Activated naive CD4-positive, alpha-beta T cell treated with anti-CD3 and anti-CD28 coated beads, Interleukin-2, amount 50 U/mL, for 24 hours (primary cell): ENCODE measurements at regions not wholly inside any gene's neighbourhood (a gene's known extent, or its start where the extent isn't known, plus 50 kb on each side); places are given as distances from the start of the nearest gene placed in this dataset.
A peak's percentile ranks its signal among the peaks of the same experiment; 100 is the strongest.

Source experiments
- H3K27ac Mint-ChIP-seq: one replicate; pipeline ENCODE4 v1.8.0; 2021; ENCODE audit warnings: mild to moderate bottlenecking, mixed read lengths
- H3K27me3 Mint-ChIP-seq: one replicate; pipeline ENCODE4 v1.8.0; 2021; ENCODE audit warnings: mixed read lengths
- H3K36me3 Mint-ChIP-seq: one replicate; pipeline ENCODE4 v1.8.0; 2021; ENCODE audit warnings: mixed read lengths
- H3K4me1 Mint-ChIP-seq: one replicate; pipeline ENCODE4 v1.8.0; 2021; ENCODE audit warnings: mixed read lengths
- H3K4me3 Mint-ChIP-seq: one replicate; pipeline ENCODE4 v1.8.0; 2021; ENCODE audit warnings: mild to moderate bottlenecking, mixed read lengths
- H3K9me3 Mint-ChIP-seq: one replicate; pipeline ENCODE4 v1.8.0; 2021; ENCODE audit warnings: mixed read lengths

GRCh38 chr11:114984611-114985163 lies 306.4 kb downstream of the NXPE2 start:
- no peaks in the 10 kb centered on the region for H3K9me3 Mint-ChIP-seq
- no peaks in the 10 kb centered on the region for H3K27me3 Mint-ChIP-seq
- no peaks in the 10 kb centered on the region for H3K36me3 Mint-ChIP-seq
- H3K4me3 Mint-ChIP-seq, result no peak overlapping the region
- no peaks in the 10 kb centered on the region for H3K4me1 Mint-ChIP-seq
- H3K27ac Mint-ChIP-seq, result no peak overlapping the region

- no peaks in the 10 kb centered on the region for H3K4me1 Mint-ChIP-seq
- H3K9me3 Mint-ChIP-seq, result no peaks in the 10 kb centered on the region
- no peaks in the 10 kb centered on the region for H3K27me3 Mint-ChIP-seq
- no peak overlapping the region for H3K4me3 Mint-ChIP-seq
- H3K27ac Mint-ChIP-seq, result no peak overlapping the region
- H3K36me3 Mint-ChIP-seq, result no peaks in the 10 kb centered on the region
These were observed 308.0 kb downstream of the NXPE2 start for GRCh38 chr11:114986365-114986764.

DNA sequence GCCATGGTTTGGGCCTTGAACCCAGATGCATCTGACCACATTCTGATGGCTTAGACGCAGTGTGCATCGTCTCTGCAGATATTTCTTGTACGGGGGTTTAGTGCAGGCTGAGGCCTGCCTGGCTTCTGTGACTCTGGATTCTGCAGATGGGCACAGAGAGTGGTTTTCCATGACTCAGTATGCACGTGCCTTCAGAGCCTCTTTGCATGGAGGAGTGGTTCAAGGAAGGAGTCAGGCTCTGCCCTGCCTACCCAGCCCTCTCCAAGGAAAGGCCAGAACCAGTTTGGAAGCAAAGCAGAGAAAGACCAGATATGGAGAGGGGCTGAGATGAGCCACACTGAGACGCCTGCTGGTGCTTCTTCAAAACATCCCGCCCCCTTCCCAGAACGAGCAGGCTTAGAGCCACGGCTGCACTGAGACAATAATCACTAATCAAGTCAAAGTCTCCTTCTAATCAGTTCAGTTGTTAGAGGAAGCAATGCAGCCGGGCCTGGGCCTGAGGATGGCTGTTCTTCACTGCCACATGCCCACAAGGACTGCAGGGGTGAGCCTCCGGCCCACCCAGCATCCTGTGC lies 308.9 kb downstream of the NXPE2 start:
- Mint-ChIP-seq H3K9me3 (no peaks in the 10 kb centered on the region), H3K27ac (no peak overlapping the region), H3K4me1 (no peaks in the 10 kb centered on the region), H3K27me3 (no peaks in the 10 kb centered on the region), H3K4me3 (no peak overlapping the region), H3K36me3 (no peaks in the 10 kb centered on the region)

DNA sequence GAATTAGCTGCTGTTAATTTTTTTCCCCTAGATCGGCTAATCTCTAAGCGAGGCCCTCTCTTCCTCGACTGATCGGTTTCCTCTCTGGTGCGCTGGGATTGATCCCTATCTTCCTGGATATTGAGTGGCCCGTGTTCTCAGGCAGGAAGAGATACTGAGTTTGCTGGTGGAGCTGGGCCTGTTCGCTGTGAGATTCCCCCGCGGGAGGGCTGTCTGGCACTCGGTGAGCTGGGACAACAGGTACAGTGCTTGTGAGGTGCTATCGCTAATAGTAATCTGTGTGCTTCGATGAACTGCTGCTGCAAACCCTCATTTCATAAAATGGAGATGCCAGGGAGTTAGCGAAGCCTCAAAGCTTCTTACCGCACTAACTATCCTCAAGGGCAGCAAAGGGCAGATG lies 310.3 kb downstream of the NXPE2 start:
- H3K4me1 Mint-ChIP-seq, result no peaks in the 10 kb centered on the region
- no peak overlapping the region for H3K4me3 Mint-ChIP-seq
- H3K27ac Mint-ChIP-seq, result no peak overlapping the region
- no peaks in the 10 kb centered on the region for H3K9me3 Mint-ChIP-seq
- H3K36me3 Mint-ChIP-seq, result no peaks in the 10 kb centered on the region
- no peaks in the 10 kb centered on the region for H3K27me3 Mint-ChIP-seq

DNA sequence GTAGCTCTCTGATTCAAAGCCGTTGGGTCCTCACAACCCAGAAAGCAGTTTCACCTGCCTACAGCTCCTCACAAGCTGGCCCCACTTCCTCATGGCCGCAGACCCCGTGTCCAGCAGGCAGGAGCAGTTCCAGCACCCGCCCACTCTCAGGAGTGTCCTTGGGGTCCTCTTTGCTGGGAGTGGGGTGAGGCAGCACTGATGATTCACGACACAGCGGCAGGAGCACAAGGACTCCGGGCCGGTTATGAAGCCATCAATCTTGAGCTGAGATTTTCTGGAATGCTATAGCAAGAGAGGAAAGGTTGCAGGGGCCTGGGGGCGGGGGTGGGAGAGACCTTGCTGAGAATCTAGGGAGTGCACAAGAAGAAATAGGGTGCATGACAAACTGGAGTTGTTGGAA lies 311.2 kb downstream of the NXPE2 start:
- H3K4me1 Mint-ChIP-seq, result no peaks in the 10 kb centered on the region
- no peak overlapping the region for H3K4me3 Mint-ChIP-seq
- H3K27ac Mint-ChIP-seq, result no peak overlapping the region
- H3K27me3 Mint-ChIP-seq, result no peaks in the 10 kb centered on the region
- H3K9me3 Mint-ChIP-seq, result no peaks in the 10 kb centered on the region
- no peaks in the 10 kb centered on the region for H3K36me3 Mint-ChIP-seq

DNA sequence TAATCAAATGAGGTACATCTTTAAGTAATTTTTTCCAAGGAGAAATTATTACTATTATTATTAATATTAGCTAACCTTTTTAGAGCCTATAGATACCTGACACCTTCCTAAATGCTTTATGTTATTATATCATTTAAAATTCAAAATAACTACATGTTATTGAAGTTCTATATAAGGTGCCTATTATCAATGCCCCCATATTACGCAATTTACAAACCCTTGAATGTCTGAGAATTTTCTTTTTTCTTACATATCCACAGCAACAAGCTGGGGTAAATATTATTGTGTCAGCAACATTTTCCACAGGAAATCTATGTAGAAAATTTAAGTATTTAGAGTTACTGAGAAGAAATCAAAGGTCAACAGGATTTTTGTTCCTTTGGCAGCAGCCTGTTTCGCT lies 327.3 kb downstream of the NXPE2 start:
- Mint-ChIP-seq H3K9me3 (peaks cover 5% of the 10 kb centered on the region), H3K4me1 (no peaks in the 10 kb centered on the region), H3K27me3 (peaks cover 2% of the 10 kb centered on the region), H3K36me3 (no peaks in the 10 kb centered on the region), H3K4me3 (no peak overlapping the region), H3K27ac (no peak overlapping the region)

DNA sequence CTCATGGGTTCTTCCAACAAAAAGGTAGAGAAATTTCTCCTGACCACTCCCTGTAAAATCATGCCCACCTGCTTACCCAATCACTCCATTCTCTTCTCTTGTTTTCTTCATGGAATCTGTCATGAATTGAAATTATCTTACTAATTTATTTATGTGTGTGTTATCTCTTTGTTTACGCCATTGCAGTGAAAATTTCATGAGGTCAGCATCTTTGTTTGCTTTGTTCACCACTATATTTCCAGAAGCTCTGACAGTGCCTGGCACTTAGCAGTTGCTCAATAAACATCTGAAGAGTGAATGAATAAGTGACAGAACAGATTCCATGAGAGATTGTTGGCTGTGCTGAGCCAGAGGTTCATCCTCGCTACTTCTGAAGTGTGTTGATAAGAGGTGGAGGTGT lies 329.5 kb downstream of the NXPE2 start:
- Mint-ChIP-seq H3K4me1 (no peaks in the 10 kb centered on the region), H3K36me3 (no peaks in the 10 kb centered on the region), H3K4me3 (no peak overlapping the region), H3K9me3 (peaks cover 5% of the 10 kb centered on the region), H3K27ac (no peak overlapping the region), H3K27me3 (no peaks in the 10 kb centered on the region)

GRCh38 chr11:115008799-115009198 lies 330.5 kb downstream of the NXPE2 start:
- Mint-ChIP-seq H3K4me1 (no peaks in the 10 kb centered on the region), H3K27ac (no peak overlapping the region)

DNA sequence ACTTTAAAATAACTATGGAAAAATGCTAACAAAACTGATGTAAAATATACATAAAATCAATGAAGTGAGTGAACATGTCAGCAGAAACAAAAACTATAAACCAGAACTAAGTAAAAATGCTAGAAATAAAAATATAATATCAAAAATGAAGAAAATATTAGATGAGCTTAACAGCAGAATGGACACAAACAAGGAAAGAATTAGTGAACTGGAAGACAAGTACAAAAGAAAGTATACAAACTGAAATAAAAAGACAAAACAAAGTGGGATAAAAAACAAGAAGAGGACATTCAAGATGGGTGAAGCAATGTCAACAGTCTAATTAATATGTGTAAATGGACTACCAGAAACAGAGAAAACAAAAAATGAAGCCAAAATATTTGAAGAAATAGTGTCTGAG lies 339.2 kb downstream of the NXPE2 start:
- Mint-ChIP-seq H3K9me3 (peaks cover 24% of the 10 kb centered on the region), H3K27ac (peak overlapping the region; percentile 76), H3K36me3 (no peaks in the 10 kb centered on the region), H3K27me3 (peaks cover 5% of the 10 kb centered on the region), H3K4me3 (no peak overlapping the region), H3K4me1 (no peaks in the 10 kb centered on the region)

More at GRCh38 chr11:115008799-115009198, 330.5 kb downstream of the NXPE2 start:
- Mint-ChIP-seq H3K4me3 (no peak overlapping the region), H3K9me3 (no peaks in the 10 kb centered on the region), H3K27me3 (peaks cover 2% of the 10 kb centered on the region), H3K36me3 (no peaks in the 10 kb centered on the region)

DNA sequence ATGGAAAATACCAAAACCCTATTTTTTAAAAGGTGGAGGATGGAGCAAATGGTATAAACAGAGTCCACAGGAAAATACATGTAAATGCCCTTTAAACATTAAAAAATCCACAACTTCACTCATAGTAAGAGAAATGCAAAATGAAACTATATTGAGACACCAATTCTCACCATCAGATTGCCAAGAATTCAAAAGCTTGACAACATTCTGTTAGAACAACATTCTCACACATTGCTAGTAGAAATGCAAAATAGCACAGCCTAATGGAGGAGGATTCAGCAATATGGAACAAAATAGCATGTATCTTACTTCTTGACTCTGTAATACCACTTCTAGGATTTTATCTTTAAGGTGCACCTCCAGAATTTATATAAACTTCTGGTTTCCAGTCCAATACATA lies 351.8 kb downstream of the NXPE2 start:
- H3K9me3 Mint-ChIP-seq, result no peaks in the 10 kb centered on the region
- no peak overlapping the region for H3K27ac Mint-ChIP-seq
- H3K4me1 Mint-ChIP-seq, result no peaks in the 10 kb centered on the region
- no peak overlapping the region for H3K4me3 Mint-ChIP-seq
- H3K27me3 Mint-ChIP-seq, result no peaks in the 10 kb centered on the region
- H3K36me3 Mint-ChIP-seq, result no peaks in the 10 kb centered on the region

DNA sequence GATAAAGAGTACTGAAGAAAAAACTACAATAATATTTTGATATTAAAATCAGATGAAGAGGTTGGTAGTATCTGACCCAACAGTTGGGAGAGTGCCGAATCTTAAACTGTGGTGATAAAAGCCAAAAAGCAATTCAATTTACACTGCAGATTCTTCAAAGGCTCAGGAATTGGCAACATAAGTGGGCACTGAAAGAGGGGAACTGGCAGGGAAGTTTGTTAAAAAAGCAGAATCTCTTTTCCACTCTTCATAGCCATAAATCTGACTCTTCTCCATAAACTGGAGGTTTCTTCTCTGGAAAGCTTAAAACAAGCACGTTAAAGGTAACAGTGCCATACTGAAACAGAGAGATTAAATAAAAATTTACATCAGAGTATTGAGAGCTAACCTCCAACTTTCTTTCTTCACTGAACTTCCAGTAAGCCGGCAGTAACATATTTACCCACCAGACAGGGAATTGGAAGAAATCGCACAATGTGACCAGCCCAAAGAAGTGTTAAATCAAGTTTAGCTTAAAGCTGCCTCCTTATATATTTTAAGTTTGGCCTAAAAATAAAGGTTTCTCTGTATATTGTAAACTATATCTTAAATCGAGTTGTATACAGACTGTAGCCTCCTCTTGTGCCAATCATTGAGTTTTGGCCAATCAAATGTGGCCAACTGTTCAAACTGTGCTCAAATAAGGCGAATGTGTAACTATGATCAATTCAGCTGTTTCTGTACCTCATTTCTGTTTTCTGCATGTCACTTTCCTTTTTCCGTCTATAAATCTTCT lies 358.3 kb downstream of the NXPE2 start:
- H3K36me3 Mint-ChIP-seq, result no peaks in the 10 kb centered on the region
- no peaks in the 10 kb centered on the region for H3K9me3 Mint-ChIP-seq
- H3K4me3 Mint-ChIP-seq, result no peak overlapping the region
- H3K27ac Mint-ChIP-seq, result no peak overlapping the region
- H3K27me3 Mint-ChIP-seq, result no peaks in the 10 kb centered on the region
- H3K4me1 Mint-ChIP-seq, result no peaks in the 10 kb centered on the region

DNA sequence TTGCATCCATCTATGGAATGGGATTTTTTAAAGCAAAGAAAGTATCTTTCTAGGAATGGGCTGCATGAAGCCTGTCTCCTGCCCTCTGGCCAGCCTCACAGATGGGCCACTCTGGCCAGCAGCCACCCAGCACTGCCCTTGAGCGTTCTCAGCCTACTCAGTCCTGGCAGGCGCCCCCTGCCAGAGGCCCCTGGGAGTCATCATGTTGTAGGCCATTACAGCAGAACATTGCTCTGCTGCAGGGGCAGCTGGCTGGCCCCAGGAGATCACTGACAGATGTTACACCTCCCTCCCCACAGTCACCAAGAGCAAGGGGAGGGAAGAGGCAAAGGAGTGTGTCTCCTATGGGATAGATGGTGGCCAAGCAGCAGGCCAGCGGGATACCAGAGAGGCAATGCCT lies 363.7 kb downstream of the NXPE2 start:
- Mint-ChIP-seq H3K9me3 (no peaks in the 10 kb centered on the region), H3K36me3 (no peaks in the 10 kb centered on the region), H3K4me3 (no peak overlapping the region), H3K4me1 (no peaks in the 10 kb centered on the region), H3K27ac (no peak overlapping the region), H3K27me3 (no peaks in the 10 kb centered on the region)

DNA sequence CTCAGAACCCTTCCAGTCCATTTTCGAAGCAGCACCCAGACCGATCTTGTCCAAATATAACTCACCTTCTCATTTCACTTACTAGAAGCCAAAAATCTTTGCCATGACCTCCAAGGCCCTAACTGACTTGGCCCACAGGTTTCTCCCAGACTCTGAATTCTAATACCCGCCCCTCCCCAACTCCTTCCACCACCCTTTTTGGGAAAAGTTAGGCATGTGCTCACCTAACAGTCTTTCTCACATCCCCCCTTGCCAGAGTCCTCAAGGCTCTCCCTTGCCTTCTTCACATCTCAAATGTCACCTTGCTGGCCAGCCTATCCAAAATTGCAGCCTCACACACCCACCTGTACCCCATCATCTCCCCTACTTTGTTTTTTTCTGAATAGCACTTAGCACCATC lies 369.3 kb downstream of the NXPE2 start:
- no peaks in the 10 kb centered on the region for H3K9me3 Mint-ChIP-seq
- no peaks in the 10 kb centered on the region for H3K4me1 Mint-ChIP-seq
- no peaks in the 10 kb centered on the region for H3K27me3 Mint-ChIP-seq
- H3K4me3 Mint-ChIP-seq, result no peak overlapping the region
- no peaks in the 10 kb centered on the region for H3K36me3 Mint-ChIP-seq
- no peak overlapping the region for H3K27ac Mint-ChIP-seq

DNA sequence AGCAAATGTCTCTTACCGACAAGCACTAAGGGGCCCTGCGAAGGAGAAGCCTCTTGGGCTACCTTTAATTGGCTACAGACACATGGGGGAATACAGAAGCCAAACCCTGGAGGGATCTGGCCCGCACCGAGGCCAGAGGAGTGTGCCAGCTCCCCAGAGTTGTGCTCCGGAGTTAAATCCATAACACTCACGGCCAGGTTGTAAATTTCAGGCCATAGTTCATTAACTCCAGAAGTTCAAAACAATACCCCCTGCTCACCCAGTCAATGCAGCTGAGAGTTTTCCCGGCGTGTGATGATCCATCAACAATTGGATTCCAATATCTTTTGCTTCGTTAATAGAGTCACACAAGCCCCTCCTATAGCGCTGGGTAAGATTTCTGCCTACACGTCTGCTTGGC lies 371.5 kb downstream of the NXPE2 start:
- no peaks in the 10 kb centered on the region for H3K27me3 Mint-ChIP-seq
- no peaks in the 10 kb centered on the region for H3K4me1 Mint-ChIP-seq
- no peak overlapping the region for H3K27ac Mint-ChIP-seq
- H3K4me3 Mint-ChIP-seq, result no peak overlapping the region
- H3K9me3 Mint-ChIP-seq, result no peaks in the 10 kb centered on the region
- H3K36me3 Mint-ChIP-seq, result no peaks in the 10 kb centered on the region

- H3K27me3 Mint-ChIP-seq, result no peaks in the 10 kb centered on the region
- H3K4me3 Mint-ChIP-seq, result no peak overlapping the region
- no peaks in the 10 kb centered on the region for H3K9me3 Mint-ChIP-seq
- no peaks in the 10 kb centered on the region for H3K36me3 Mint-ChIP-seq
- H3K27ac Mint-ChIP-seq, result no peak overlapping the region
- no peaks in the 10 kb centered on the region for H3K4me1 Mint-ChIP-seq
These were observed 372.4 kb downstream of the NXPE2 start for GRCh38 chr11:115050756-115051155.

DNA sequence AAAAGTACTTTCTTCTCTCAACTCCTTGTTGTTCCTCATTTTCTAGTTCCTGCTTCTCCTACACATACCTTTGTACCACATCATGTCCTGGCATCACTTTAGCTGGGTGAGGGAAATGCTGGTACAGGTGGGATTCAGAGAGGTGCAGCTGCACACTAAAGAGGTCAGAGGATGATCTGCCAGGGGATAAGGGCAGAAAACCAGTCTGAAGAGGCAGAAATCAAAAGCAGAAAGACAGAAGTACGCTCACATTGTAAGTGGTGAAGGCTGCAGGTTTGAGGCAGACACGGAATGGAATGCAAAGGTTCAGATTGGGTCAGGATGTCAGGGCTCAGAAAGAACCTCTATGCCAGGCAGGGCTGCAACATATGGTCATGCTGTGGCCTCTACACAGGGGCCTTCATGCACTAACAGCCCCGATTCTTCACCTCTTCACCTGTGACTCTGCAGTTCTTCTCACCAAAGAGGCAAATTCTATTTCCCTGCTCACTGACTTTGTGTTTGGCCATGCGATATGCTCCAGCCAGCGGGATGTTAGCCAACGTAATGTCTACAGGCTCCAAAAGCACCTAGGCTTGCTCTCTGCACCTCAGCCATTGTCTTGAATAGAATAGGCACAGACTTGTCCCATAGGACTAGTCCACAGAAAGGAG lies 373.7 kb downstream of the NXPE2 start:
- Mint-ChIP-seq H3K4me3 (no peak overlapping the region), H3K9me3 (peaks cover 6% of the 10 kb centered on the region), H3K27me3 (no peaks in the 10 kb centered on the region), H3K27ac (no peak overlapping the region), H3K4me1 (no peaks in the 10 kb centered on the region), H3K36me3 (no peaks in the 10 kb centered on the region)
